HCT116 (cell line): ENCODE measurements at regions not wholly inside any gene's neighbourhood (a gene's known extent, or its start where the extent isn't known, plus 50 kb on each side); places are given as distances from the start of the nearest gene placed in this dataset.

ENCODE experiments used
- ATF3 ChIP-seq: IDR thresholded peaks from 2 replicates; pipeline ENCODE4 v1.6.1; 2012
- CBX3 ChIP-seq: IDR thresholded peaks from 2 replicates; pipeline ENCODE4 v1.6.1; 2012; ENCODE audit warnings: low read depth
- CTCF ChIP-seq, 3 experiments: fragments of 200-600 bp in 1 of 3; sonication (generic) in 1 of 3; IDR thresholded peaks in 2 of 3; conservative IDR thresholded peaks in 1 of 3; 2 replicates each; pipeline ENCODE4 v1.5.1; 2012 to 2017; ENCODE audit warnings: low read depth in 2 of 3, low read length in 2 of 3, antibody characterized with exemption in 1 of 3, borderline replicate concordance in 1 of 3, control low read depth in 1 of 3, mild to moderate bottlenecking in 1 of 3, mixed read lengths in 1 of 3, mixed run types in 1 of 3, moderate library complexity in 1 of 3; ENCODE audit not compliant: insufficient read depth in 1 of 3
- EGR1 ChIP-seq: IDR thresholded peaks from 2 replicates; pipeline ENCODE4 v1.6.1; 2012; ENCODE audit warnings: low read depth
- EZH2phosphoT487 ChIP-seq: fragments of 200-600 bp; IDR thresholded peaks from 2 replicates; pipeline ENCODE4 v1.6.1; 2018; ENCODE audit warnings: antibody characterized with exemption, borderline replicate concordance
- FOSL1 ChIP-seq: IDR thresholded peaks from 2 replicates; pipeline ENCODE4 v1.6.1; 2012; ENCODE audit warnings: low read depth
- POLR2A ChIP-seq: IDR thresholded peaks from 2 replicates; pipeline ENCODE4 v1.7.0; 2011; ENCODE audit warnings: borderline replicate concordance; ENCODE audit not compliant: insufficient read depth, insufficient read length; ENCODE audit errors: extremely low read depth
- POLR2AphosphoS5 ChIP-seq: IDR thresholded peaks from 2 replicates; pipeline ENCODE4 v1.6.1; 2011; ENCODE audit warnings: mild to moderate bottlenecking, low read depth, low read length, moderate library complexity
- RAD21 ChIP-seq: IDR thresholded peaks from 2 replicates; pipeline ENCODE4 v1.6.1; 2012; ENCODE audit warnings: low read depth, mild to moderate bottlenecking
- REST ChIP-seq: IDR thresholded peaks from 2 replicates; pipeline ENCODE4 v1.6.1; 2012; ENCODE audit warnings: low read depth
- SP1 ChIP-seq: IDR thresholded peaks from 2 replicates; pipeline ENCODE4 v1.6.1; 2012; ENCODE audit warnings: low read depth
- SRF ChIP-seq: IDR thresholded peaks from 2 replicates; pipeline ENCODE4 v1.6.1; 2012; ENCODE audit warnings: low read depth
- TCF7L2 ChIP-seq: IDR thresholded peaks from 2 replicates; pipeline ENCODE4 v1.7.0; 2011; ENCODE audit warnings: borderline replicate concordance, inconsistent platforms; ENCODE audit not compliant: insufficient read depth, insufficient read length; ENCODE audit errors: extremely low read depth
- ZFX ChIP-seq: fragments of 450-650 bp; IDR thresholded peaks from 2 replicates; pipeline ENCODE4 v1.6.1; 2017

GRCh38 chr2:212713681-212714080 is 175.1 kb upstream of the ERBB4 start (continued):
- TF ChIP-seq REST: no peak
- TF ChIP-seq SRF: no peak
- no peak for TF ChIP-seq CBX3
- TF ChIP-seq POLR2AphosphoS5: no peak
- no peak for TF ChIP-seq ATF3
- TF ChIP-seq RAD21: no peak
- no peak for TF ChIP-seq POLR2A
- no peak for TF ChIP-seq TCF7L2
- TF ChIP-seq EZH2phosphoT487: no peak
- TF ChIP-seq EGR1: no peak
- no peak for TF ChIP-seq SP1
- no peak for TF ChIP-seq CTCF (IDR thresholded peaks at IDR 0.05 in 2 of 3, conservative IDR thresholded peaks at IDR 0.05 in 1 of 3; ENCODE audit: borderline replicate concordance in 1 of 3, insufficient read depth in 1 of 3, low read depth in 2 of 3, low read length in 2 of 3)
- no peak for TF ChIP-seq FOSL1
- no peak for TF ChIP-seq ZFX
